ENCODE measurements at regions not wholly inside any gene's neighbourhood (a gene's known extent, or its start where the extent isn't known, plus 50 kb on each side); places are given as distances from the start of the nearest gene placed in this dataset.

DNA sequence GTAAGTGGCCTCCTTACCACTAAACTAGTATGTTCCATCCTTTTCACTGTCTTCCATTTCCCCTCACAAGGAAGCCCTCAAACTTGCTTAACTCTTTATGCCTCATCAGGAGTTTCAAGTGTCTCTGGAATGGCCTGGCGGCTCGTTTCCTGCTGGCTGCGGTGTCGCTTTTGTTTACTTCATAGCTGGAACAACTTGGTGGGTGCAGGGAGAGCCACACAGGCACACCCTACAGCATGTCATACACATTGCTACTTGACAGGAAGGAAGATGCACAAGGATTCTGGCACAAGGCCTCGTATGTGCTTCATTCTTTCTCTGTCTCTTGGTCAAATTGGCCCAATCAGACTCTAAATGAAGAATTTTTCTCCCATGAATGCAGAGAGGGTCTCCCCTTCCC lies 488.3 kb downstream of the FOXO1 start:
- TF ChIP-seq CTCF (IDR thresholded peaks at IDR 0.05) (no peak), POLR2A (IDR thresholded peaks at IDR 0.05) (no peak), POLR2AphosphoS5 (IDR thresholded peaks at IDR 0.05) (no peak)
